Left ventricle myocardium inferior (tissue), 1 donor: ENCODE measurements at regions not wholly inside any gene's neighbourhood (a gene's known extent, or its start where the extent isn't known, plus 50 kb on each side); places are given as distances from the start of the nearest gene placed in this dataset.

Experiments used
- DNase-seq: peaks from one replicate; pipeline ENCODE4 v3.0.0-alpha.2; 2020
- H3K27ac ChIP-seq: fragments of 200-600 bp; replicated peaks from 2 replicates; pipeline ENCODE4 v1.8.0; 2021
- H3K27me3 ChIP-seq: fragments of 200-600 bp; 2 replicates; pipeline ENCODE4 v1.8.0; 2021; ENCODE audit warnings: low read depth
- H3K36me3 ChIP-seq: fragments of 200-600 bp; 2 replicates; pipeline ENCODE4 v1.8.0; 2021
- H3K4me1 ChIP-seq: fragments of 200-600 bp; 2 replicates; pipeline ENCODE4 v1.8.0; 2021
- H3K4me3 ChIP-seq: fragments of 200-600 bp; 2 replicates; pipeline ENCODE4 v1.8.0; 2021; ENCODE audit warnings: mild to moderate bottlenecking, moderate library complexity
- H3K9me3 ChIP-seq: fragments of 200-600 bp; replicated peaks from 2 replicates; pipeline ENCODE4 v1.8.0; 2021
- intact Hi-C: fragments of 100-400 bp; cut with micrococcal nuclease; formaldehyde crosslinking; loops from one replicate; pipeline ENCODE4 v1.11.0; 2022
- TF ChIP-seq, protein P1 (sequence below): fragments of 200-600 bp; IDR thresholded peaks from 2 replicates; pipeline ENCODE4 v1.8.0; 2021; ENCODE audit warnings: antibody characterized with exemption, mild to moderate bottlenecking, borderline replicate concordance
- donor health status: DM: no; HTN: yes; CAD: no; lungs with severe emphysema.

DNA sequence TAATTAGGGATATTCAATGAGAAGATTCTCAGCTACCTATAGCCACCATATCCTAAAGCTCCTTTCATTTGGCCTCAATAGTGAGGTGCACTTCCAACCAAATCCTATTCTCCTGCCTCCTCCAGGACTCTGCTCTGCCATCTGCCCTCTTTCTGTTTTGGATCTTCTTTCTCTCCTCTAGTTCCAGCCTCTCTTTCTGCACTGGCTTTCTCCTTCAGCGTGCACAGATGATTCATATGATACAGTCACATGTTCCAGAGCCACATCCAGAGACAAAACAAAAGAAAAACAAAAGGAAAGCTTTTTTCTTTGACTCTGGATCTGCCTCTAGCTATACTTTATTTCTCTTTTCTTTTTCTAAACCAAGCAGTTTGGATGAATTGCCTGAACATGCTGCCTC lies 531.9 kb upstream of the MAN1A1 start:
- H3K4me1 ChIP-seq = no peaks in the 10 kb centered on the region
- no peaks in the 10 kb centered on the region for H3K9me3 ChIP-seq
- H3K27me3 ChIP-seq = no peaks in the 10 kb centered on the region
- DNase-seq = no peak
- H3K4me3 ChIP-seq = no peak overlapping the region
- H3K27ac ChIP-seq = no peak overlapping the region
- intact Hi-C loops = no loop called here
- TF ChIP-seq, protein P1, sequence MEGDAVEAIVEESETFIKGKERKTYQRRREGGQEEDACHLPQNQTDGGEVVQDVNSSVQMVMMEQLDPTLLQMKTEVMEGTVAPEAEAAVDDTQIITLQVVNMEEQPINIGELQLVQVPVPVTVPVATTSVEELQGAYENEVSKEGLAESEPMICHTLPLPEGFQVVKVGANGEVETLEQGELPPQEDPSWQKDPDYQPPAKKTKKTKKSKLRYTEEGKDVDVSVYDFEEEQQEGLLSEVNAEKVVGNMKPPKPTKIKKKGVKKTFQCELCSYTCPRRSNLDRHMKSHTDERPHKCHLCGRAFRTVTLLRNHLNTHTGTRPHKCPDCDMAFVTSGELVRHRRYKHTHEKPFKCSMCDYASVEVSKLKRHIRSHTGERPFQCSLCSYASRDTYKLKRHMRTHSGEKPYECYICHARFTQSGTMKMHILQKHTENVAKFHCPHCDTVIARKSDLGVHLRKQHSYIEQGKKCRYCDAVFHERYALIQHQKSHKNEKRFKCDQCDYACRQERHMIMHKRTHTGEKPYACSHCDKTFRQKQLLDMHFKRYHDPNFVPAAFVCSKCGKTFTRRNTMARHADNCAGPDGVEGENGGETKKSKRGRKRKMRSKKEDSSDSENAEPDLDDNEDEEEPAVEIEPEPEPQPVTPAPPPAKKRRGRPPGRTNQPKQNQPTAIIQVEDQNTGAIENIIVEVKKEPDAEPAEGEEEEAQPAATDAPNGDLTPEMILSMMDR = no peak
- no peaks in the 10 kb centered on the region for H3K36me3 ChIP-seq

DNA sequence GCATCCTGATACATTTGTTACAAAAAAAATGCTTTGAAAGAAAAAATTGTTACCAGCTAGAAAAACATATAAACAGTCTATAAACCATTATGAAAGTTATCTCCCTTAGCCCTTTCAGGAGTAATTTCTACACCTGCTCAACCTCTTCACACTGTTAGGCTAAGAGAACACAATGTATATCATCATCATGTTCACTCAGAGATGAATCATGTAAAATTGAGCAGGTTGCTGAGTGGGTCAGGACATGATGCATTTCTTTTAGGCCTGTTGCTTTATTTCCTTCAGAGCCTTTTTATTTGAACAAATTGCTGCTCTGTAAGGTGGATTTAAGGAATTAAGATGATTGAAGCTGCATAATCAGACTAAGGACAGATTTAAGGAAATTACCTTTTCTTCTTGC lies 531.3 kb upstream of the MAN1A1 start:
- intact Hi-C loops = no loop called here
- Histone ChIP-seq H3K9me3 (no peaks in the 10 kb centered on the region), H3K27me3 (no peaks in the 10 kb centered on the region), H3K4me3 (no peak overlapping the region), H3K36me3 (no peaks in the 10 kb centered on the region), H3K27ac (no peak overlapping the region), H3K4me1 (no peaks in the 10 kb centered on the region)
- TF ChIP-seq, protein P1 = no peak
- no peak for DNase-seq

GRCh38 chr6:119879731-119880130 lies 530.2 kb upstream of the MAN1A1 start:
- Histone ChIP-seq H3K36me3 (no peaks in the 10 kb centered on the region), H3K27me3 (no peaks in the 10 kb centered on the region), H3K9me3 (no peaks in the 10 kb centered on the region), H3K27ac (no peak overlapping the region), H3K4me3 (no peak overlapping the region), H3K4me1 (no peaks in the 10 kb centered on the region)
- TF ChIP-seq, protein P1 = no peak
- DNase-seq = no peak
- intact Hi-C loops = no loop called here

DNA sequence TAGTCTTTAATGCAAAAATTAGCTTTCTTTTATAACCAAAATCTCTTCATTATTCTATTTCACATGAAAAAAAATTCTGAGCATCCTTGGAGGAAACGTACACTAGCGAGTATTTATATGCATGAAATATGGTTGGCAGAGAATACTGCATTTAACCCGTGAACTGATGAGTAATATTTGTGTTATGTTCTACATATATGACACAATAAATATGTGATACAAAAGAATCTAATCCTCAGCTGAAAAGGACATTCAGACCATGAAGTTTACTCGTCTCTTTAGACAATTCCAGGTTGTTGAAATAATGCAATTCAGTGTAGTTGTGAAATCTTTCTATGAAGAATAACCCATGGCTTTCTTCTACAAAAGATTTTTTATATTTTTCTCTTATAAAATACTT lies 524.8 kb upstream of the MAN1A1 start:
- Histone ChIP-seq H3K4me1 (no peaks in the 10 kb centered on the region), H3K27me3 (no peaks in the 10 kb centered on the region), H3K27ac (no peak overlapping the region), H3K9me3 (no peaks in the 10 kb centered on the region), H3K4me3 (no peak overlapping the region), H3K36me3 (no peaks in the 10 kb centered on the region)
- intact Hi-C loops = no loop called here
- TF ChIP-seq, protein P1 = no peak
- DNase-seq = no peak

GRCh38 chr6:119873107-119873506 lies 523.5 kb upstream of the MAN1A1 start:
- DNase-seq = no peak
- no peaks in the 10 kb centered on the region for H3K27me3 ChIP-seq
- no peaks in the 10 kb centered on the region for H3K4me1 ChIP-seq
- no peak overlapping the region for H3K4me3 ChIP-seq
- no peak overlapping the region for H3K27ac ChIP-seq
- TF ChIP-seq, protein P1 = no peak
- no peaks in the 10 kb centered on the region for H3K9me3 ChIP-seq
- no peaks in the 10 kb centered on the region for H3K36me3 ChIP-seq
- intact Hi-C loops = no loop called here

GRCh38 chr6:119871520-119871919 lies 522.0 kb upstream of the MAN1A1 start:
- no peaks in the 10 kb centered on the region for H3K27me3 ChIP-seq
- no peaks in the 10 kb centered on the region for H3K36me3 ChIP-seq
- intact Hi-C loops = no loop called here
- TF ChIP-seq, protein P1 = no peak
- H3K27ac ChIP-seq = no peak overlapping the region
- H3K4me3 ChIP-seq = no peak overlapping the region
- DNase-seq = no peak
- no peaks in the 10 kb centered on the region for H3K4me1 ChIP-seq
- peaks cover 12% of the 10 kb centered on the region for H3K9me3 ChIP-seq
